Stimulated activated naive B cell treated with anti-CD40 and anti-IgM and Interleukin-4, amounts not matched to agents 10 μg/mL and 1 μg/mL and 100 μg/mL, for 72 hours (primary cell): ENCODE measurements at regions not wholly inside any gene's neighbourhood (a gene's known extent, or its start where the extent isn't known, plus 50 kb on each side); places are given as distances from the start of the nearest gene placed in this dataset.

ENCODE experiments used
- ATAC-seq, 2 donors: fragments of 150-1000 bp; cut with Tn5 transposase; replicated peaks; 2 replicates each; pipeline ENCODE4 v1.10.0; 2021; ENCODE audit warnings: moderate library complexity in 1 of 2
- DNase-seq: peaks from one replicate; pipeline ENCODE4 v3.0.0; 2021
- H3K27ac Mint-ChIP-seq: one replicate; pipeline ENCODE4 v1.8.0; 2022; ENCODE audit warnings: mild to moderate bottlenecking, mixed read lengths
- H3K27me3 Mint-ChIP-seq, 2 donors: one replicate each; pipeline ENCODE4 v1.8.0; 2022; ENCODE audit warnings: mixed read lengths in 2 of 2
- H3K36me3 Mint-ChIP-seq, 2 donors: one replicate each; pipeline ENCODE4 v1.8.0; 2022; ENCODE audit warnings: mixed read lengths in 2 of 2, mild to moderate bottlenecking in 1 of 2
- H3K4me1 Mint-ChIP-seq, 2 donors: one replicate each; pipeline ENCODE4 v1.8.0; 2022; ENCODE audit warnings: mixed read lengths in 2 of 2, mild to moderate bottlenecking in 1 of 2
- H3K4me3 Mint-ChIP-seq, 2 donors: one replicate each; pipeline ENCODE4 v1.8.0; 2022; ENCODE audit warnings: mild to moderate bottlenecking in 2 of 2, mixed read lengths in 2 of 2, moderate library complexity in 1 of 2
- H3K9me3 Mint-ChIP-seq, 2 donors: one replicate each; pipeline ENCODE4 v1.8.0; 2022; ENCODE audit warnings: mixed read lengths in 2 of 2, mild to moderate bottlenecking in 1 of 2

- Mint-ChIP-seq H3K27ac (no peak overlapping the region), H3K27me3 (peaks cover 20 to 21% of the 10 kb centered on the region in 2 donors), H3K9me3 (peaks cover 0 to 5% of the 10 kb centered on the region in 2 donors), H3K4me3 (no peak overlapping the region), H3K4me1 (peaks cover 7 to 10% of the 10 kb centered on the region in 2 donors), H3K36me3 (no peaks in the 10 kb centered on the region)
- ATAC-seq = no peak
- no peak for DNase-seq
Observed at GRCh38 chr14:55805250-55805649, 225.2 kb downstream of the KTN1 start.

GRCh38 chr14:55807053-55807880 is 227.3 kb downstream of the KTN1 start:
- Mint-ChIP-seq H3K9me3 (peaks cover 0 to 3% of the 10 kb centered on the region in 2 donors), H3K36me3 (no peaks in the 10 kb centered on the region), H3K27ac (no peak overlapping the region), H3K4me3 (no peak overlapping the region), H3K4me1 (peaks cover 6 to 7% of the 10 kb centered on the region in 2 donors), H3K27me3 (peaks cover 22 to 32% of the 10 kb centered on the region in 2 donors)
- ATAC-seq = peak; percentile 59 to 73
- DNase-seq = peak; percentile 5

DNA sequence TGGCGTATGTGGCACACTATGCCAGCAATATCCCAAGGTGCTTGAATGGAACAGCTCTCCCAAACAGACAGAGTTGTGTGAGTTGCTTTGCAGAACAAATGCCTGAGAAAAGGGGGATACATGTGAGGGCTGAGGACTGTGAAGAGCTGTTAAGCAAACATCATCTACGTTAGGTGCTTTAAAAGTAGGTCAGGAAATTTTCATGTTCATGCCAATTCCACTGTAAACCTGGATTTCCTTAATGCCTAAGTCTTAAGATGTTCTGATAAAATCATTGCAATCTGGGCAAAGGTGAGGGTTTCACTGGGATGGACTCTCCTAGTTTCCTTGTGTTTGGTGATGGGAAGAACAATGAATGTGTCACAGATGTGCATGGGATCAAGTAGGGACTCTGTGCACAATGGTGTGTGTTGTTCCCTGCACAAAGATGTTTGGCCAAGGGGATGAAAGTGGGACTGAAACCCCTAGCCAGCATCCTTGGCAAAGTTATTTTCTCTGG is 227.9 kb downstream of the KTN1 start:
- H3K9me3 Mint-ChIP-seq = peaks cover 0 to 3% of the 10 kb centered on the region in 2 donors
- ATAC-seq = no peak
- DNase-seq = no peak
- H3K36me3 Mint-ChIP-seq = no peaks in the 10 kb centered on the region
- no peak overlapping the region for H3K27ac Mint-ChIP-seq
- peaks cover 29 to 38% of the 10 kb centered on the region in 2 donors for H3K27me3 Mint-ChIP-seq
- H3K4me1 Mint-ChIP-seq = peaks cover 6 to 7% of the 10 kb centered on the region in 2 donors
- no peak overlapping the region for H3K4me3 Mint-ChIP-seq

DNA sequence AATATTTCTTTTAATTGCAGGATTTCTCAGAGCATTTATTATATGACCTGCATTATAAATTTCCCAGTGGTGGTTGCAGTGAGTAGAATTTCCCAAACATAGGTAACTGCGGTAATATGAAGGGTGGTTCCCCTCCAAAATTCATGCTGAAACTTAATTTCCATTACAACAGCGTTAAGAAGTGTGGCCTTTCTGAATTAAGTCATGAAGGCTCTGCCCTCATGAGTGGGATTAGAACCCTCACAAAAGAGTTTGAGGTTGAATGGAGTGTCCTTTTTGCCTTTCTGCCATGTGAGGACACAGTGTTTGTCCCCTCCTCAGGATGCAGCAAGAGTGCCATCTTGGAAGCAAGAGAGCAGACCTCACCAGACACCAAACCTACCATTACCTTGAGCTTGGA is 233.6 kb downstream of the KTN1 start:
- peaks cover 10 to 26% of the 10 kb centered on the region in 2 donors for H3K27me3 Mint-ChIP-seq
- DNase-seq (no peak), ATAC-seq (peak; percentile 10 to 50)
- H3K4me3 Mint-ChIP-seq = no peak overlapping the region
- H3K9me3 Mint-ChIP-seq = peaks cover 0 to 5% of the 10 kb centered on the region in 2 donors
- H3K27ac Mint-ChIP-seq = no peak overlapping the region
- peaks cover 2% of the 10 kb centered on the region in 2 donors for H3K4me1 Mint-ChIP-seq
- H3K36me3 Mint-ChIP-seq = no peaks in the 10 kb centered on the region

DNA sequence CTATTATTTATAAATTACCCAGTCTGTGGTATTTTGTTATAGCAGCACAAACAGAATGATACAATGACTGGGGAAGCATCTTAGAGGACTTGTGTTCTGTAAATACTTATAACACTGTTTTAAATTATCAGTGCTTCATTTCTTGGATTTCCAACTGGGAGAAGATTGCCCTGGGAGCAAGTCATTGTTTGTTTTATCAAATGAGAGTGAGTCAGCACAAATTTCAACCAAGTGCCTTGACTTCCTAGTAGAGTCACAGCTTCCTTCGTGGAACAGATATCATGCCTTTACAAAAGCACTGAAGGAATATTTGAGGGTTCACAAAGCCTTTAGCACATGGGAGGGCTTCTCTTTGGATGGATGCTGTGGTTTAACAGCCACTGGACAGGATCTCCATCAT is 234.1 kb downstream of the KTN1 start:
- DNase-seq (no peak), ATAC-seq (no peak)
- Mint-ChIP-seq H3K27me3 (peaks cover 10 to 26% of the 10 kb centered on the region in 2 donors), H3K4me1 (peaks cover 2 to 6% of the 10 kb centered on the region in 2 donors), H3K36me3 (no peaks in the 10 kb centered on the region), H3K4me3 (no peak overlapping the region), H3K9me3 (peaks cover 0 to 5% of the 10 kb centered on the region in 2 donors), H3K27ac (no peak overlapping the region)

GRCh38 chr14:55814873-55815272 is 234.9 kb downstream of the KTN1 start:
- H3K4me1 Mint-ChIP-seq = peaks cover 4 to 14% of the 10 kb centered on the region in 2 donors
- H3K4me3 Mint-ChIP-seq = no peak overlapping the region
- ATAC-seq = no peak
- no peak overlapping the region for H3K27ac Mint-ChIP-seq
- DNase-seq = no peak
- H3K27me3 Mint-ChIP-seq = peaks cover 10 to 25% of the 10 kb centered on the region in 2 donors
- no peaks in the 10 kb centered on the region for H3K36me3 Mint-ChIP-seq
- peaks cover 1 to 5% of the 10 kb centered on the region in 2 donors for H3K9me3 Mint-ChIP-seq

DNA sequence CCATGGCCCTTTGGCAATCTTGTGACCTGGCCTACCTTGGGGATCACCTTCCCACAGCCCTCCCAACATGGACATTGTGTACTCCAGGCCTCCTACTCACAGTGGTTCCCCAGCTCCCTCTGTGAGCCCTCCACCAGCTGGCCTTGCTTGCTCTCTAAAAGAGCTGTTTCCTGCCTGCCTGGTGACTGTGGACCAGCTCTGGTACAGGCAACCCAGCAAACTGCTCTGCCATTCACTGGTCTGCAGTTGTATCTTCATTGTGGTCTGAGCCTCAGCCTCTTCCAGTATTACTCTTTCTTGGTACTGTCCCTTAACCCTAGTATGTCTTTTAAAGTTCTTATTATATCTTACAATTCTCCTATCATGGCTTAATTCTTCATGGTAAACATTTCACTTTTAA is 236.2 kb downstream of the KTN1 start:
- peaks cover 4 to 15% of the 10 kb centered on the region in 2 donors for H3K4me1 Mint-ChIP-seq
- H3K36me3 Mint-ChIP-seq = no peaks in the 10 kb centered on the region
- H3K27ac Mint-ChIP-seq = no peak overlapping the region
- H3K9me3 Mint-ChIP-seq = peaks cover 1 to 5% of the 10 kb centered on the region in 2 donors
- H3K27me3 Mint-ChIP-seq = peaks cover 10 to 19% of the 10 kb centered on the region in 2 donors
- DNase-seq (no peak), ATAC-seq (no peak)
- H3K4me3 Mint-ChIP-seq = no peak overlapping the region

- peak; percentile 39 for DNase-seq
- Mint-ChIP-seq H3K4me1 (peaks cover 3 to 15% of the 10 kb centered on the region in 2 donors), H3K4me3 (peak overlapping the region; percentile 23 to 53), H3K27ac (peak overlapping the region; percentile 71), H3K36me3 (peaks cover 0 to 2% of the 10 kb centered on the region in 2 donors), H3K9me3 (peaks cover 0 to 3% of the 10 kb centered on the region in 2 donors), H3K27me3 (peaks cover 7 to 9% of the 10 kb centered on the region in 2 donors)
- peak; percentile 91 to 93 for ATAC-seq
Observed at GRCh38 chr14:55819610-55820304, 239.8 kb downstream of the KTN1 start.

DNA sequence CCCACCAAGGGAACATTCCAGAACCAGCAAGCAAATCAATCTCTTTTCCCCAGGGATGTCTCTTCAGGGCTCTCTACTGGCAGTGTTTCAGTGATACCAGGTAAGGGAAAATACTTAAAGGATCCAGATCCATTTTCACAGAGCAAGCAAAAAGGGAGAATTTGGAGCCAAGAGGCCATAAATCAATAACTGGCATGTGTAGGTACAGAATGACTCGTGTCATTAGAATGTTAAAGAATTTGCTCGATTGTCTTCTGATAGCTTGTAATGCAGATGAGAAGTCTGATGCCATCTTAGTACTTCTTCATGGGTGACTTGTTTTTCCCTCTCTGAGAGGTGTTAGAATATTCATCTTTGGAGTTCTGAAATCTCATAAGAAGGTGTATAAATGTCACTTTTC is 242.9 kb downstream of the KTN1 start:
- Mint-ChIP-seq H3K9me3 (peaks cover 0 to 3% of the 10 kb centered on the region in 2 donors), H3K4me3 (no peak overlapping the region), H3K4me1 (peaks cover 2 to 15% of the 10 kb centered on the region in 2 donors), H3K27me3 (peaks cover 13 to 18% of the 10 kb centered on the region in 2 donors), H3K27ac (no peak overlapping the region), H3K36me3 (peaks cover 0 to 2% of the 10 kb centered on the region in 2 donors)
- no peak for ATAC-seq
- DNase-seq = no peak

- ATAC-seq (no peak), DNase-seq (no peak)
- H3K4me1 Mint-ChIP-seq = no peaks in the 10 kb centered on the region
- no peak overlapping the region for H3K4me3 Mint-ChIP-seq
- H3K27me3 Mint-ChIP-seq = peaks cover 8 to 12% of the 10 kb centered on the region in 2 donors
- no peaks in the 10 kb centered on the region for H3K36me3 Mint-ChIP-seq
- H3K9me3 Mint-ChIP-seq = no peaks in the 10 kb centered on the region
- no peak overlapping the region for H3K27ac Mint-ChIP-seq
Observed at GRCh38 chr14:55832122-55832911, 252.3 kb downstream of the KTN1 start.

DNA sequence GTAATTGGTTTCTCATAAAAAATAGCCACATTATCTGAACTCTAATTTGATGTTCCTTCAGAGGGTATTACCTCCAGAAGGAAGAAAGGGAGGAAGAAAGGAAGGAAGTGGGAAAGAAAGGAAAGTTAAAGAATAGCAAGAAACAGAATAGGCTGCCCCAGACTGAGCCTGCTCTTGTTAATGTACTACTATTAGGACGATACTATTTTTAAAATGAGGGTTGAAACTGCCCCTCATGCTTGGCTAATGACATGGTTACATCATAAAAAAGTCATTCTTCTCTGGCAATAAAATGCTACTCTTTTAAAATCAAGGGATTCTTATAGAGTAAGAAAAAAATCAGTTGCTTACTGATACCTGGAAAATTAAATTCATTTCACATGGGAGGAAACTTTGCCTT is 253.0 kb downstream of the KTN1 start:
- H3K4me1 Mint-ChIP-seq = no peaks in the 10 kb centered on the region
- ATAC-seq (no peak), DNase-seq (no peak)
- no peak overlapping the region for H3K4me3 Mint-ChIP-seq
- no peaks in the 10 kb centered on the region for H3K36me3 Mint-ChIP-seq
- H3K27ac Mint-ChIP-seq = no peak overlapping the region
- no peaks in the 10 kb centered on the region for H3K9me3 Mint-ChIP-seq
- peaks cover 7 to 13% of the 10 kb centered on the region in 2 donors for H3K27me3 Mint-ChIP-seq

DNA sequence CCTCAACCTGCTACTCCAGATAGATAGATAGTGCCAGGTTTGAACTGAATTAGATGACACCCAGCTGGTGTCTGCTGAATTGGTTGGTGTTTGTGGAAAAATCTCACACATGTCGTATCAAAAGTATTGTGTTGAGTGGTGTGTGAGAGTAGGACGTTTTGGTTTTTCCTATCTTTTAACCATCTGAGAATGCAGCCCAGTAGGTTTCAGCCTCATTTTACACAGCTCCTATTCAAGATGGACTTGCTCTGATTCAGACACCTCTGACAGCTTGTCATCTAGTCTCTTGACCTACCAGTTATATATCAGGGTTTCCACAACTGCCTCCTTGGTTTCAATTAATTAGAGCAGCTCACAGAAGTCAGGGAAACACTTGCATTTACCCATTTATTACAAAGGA is 254.4 kb downstream of the KTN1 start:
- no peak for ATAC-seq
- H3K4me1 Mint-ChIP-seq = no peaks in the 10 kb centered on the region

GRCh38 chr14:55835985-55836384 is 256.0 kb downstream of the KTN1 start:
- Mint-ChIP-seq H3K9me3 (peaks cover 0 to 2% of the 10 kb centered on the region in 2 donors), H3K27me3 (peaks cover 7 to 8% of the 10 kb centered on the region in 2 donors), H3K4me3 (no peak overlapping the region), H3K36me3 (no peaks in the 10 kb centered on the region), H3K27ac (no peak overlapping the region), H3K4me1 (no peaks in the 10 kb centered on the region)
- ATAC-seq (no peak), DNase-seq (no peak)

More for the DNA sequence above, 254.4 kb downstream of the KTN1 start:
- no peak overlapping the region for H3K4me3 Mint-ChIP-seq
- H3K9me3 Mint-ChIP-seq = peaks cover 0 to 2% of the 10 kb centered on the region in 2 donors
- H3K36me3 Mint-ChIP-seq = no peaks in the 10 kb centered on the region
- no peak for DNase-seq
- H3K27ac Mint-ChIP-seq = no peak overlapping the region
- H3K27me3 Mint-ChIP-seq = peaks cover 7 to 8% of the 10 kb centered on the region in 2 donors

DNA sequence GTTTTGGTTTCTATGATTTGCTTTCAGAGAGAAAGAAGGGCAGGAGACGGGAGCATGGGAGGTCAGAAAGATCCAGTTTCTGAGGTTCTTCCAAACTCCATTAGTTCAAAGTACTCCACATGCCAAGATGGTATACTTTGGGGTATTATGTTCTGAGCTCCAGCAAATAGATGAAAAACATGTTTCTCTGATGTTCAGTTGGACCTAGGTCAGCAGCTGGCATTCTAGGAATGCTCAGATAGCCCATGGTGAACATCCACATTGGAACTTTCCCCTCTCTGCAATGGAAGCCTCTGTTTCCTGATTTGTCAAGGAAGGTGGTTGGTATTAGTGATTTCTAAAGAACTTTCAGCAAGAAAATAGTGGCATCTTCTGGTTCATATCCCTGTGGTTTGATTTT is 257.5 kb downstream of the KTN1 start:
- ATAC-seq (no peak), DNase-seq (no peak)
- Mint-ChIP-seq H3K4me3 (no peak overlapping the region), H3K9me3 (peaks cover 0 to 2% of the 10 kb centered on the region in 2 donors), H3K36me3 (no peaks in the 10 kb centered on the region), H3K27me3 (peaks cover 7 to 8% of the 10 kb centered on the region in 2 donors), H3K27ac (no peak overlapping the region), H3K4me1 (no peaks in the 10 kb centered on the region)
